ENCODE measurements at regions not wholly inside any gene's neighbourhood (a gene's known extent, or its start where the extent isn't known, plus 50 kb on each side); places are given as distances from the start of the nearest gene placed in this dataset.

- H3K27me3 Mint-ChIP-seq (ENCODE audit: low read depth): no peaks in the 10 kb centered on the region
- no peak overlapping the region for H3K27ac Mint-ChIP-seq
- H3K36me3 Mint-ChIP-seq (ENCODE audit: low read depth): peaks cover 22% of the 10 kb centered on the region
- no peak overlapping the region for H3K4me3 Mint-ChIP-seq
- H3K4me1 Mint-ChIP-seq (ENCODE audit: low read depth): no peaks in the 10 kb centered on the region
- no peaks in the 10 kb centered on the region for H3K9me3 Mint-ChIP-seq
Observed at GRCh38 chr5:94045839-94046782, 304.7 kb upstream of the POU5F2 start.

DNA sequence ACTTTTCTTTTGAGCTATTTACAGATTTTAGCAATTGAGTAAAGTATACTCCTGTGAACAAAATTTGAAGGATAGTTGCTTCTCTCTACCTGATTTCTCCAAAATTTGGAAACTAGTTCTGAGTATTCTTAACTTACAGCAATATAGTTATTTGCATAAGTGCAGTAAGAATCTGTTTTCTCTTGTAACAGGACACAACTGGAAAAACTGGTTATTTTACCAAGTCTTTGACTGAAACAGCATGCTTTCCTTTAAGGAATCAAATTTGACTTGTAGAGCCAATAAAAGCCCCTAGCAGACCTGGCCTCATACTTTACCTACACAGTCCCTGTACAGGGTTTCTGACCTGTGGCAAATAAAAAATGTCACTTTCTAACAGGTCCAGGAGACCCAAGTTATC, 301.9 kb upstream of the POU5F2 start:
- Mint-ChIP-seq H3K4me3 (no peak overlapping the region), H3K27me3 (ENCODE audit: low read depth) (no peaks in the 10 kb centered on the region), H3K9me3 (no peaks in the 10 kb centered on the region), H3K36me3 (ENCODE audit: low read depth) (peaks cover 19% of the 10 kb centered on the region), H3K27ac (no peak overlapping the region), H3K4me1 (ENCODE audit: low read depth) (no peaks in the 10 kb centered on the region)

- H3K9me3 Mint-ChIP-seq: no peaks in the 10 kb centered on the region
- no peaks in the 10 kb centered on the region for H3K27me3 Mint-ChIP-seq (ENCODE audit: low read depth)
- no peak overlapping the region for H3K27ac Mint-ChIP-seq
- H3K4me1 Mint-ChIP-seq (ENCODE audit: low read depth): no peaks in the 10 kb centered on the region
- H3K36me3 Mint-ChIP-seq (ENCODE audit: low read depth): peaks cover 15% of the 10 kb centered on the region
- H3K4me3 Mint-ChIP-seq: no peak overlapping the region
Observed at GRCh38 chr5:94040591-94041148, 299.3 kb upstream of the POU5F2 start.

GRCh38 chr5:94039101-94039500, 297.7 kb upstream of the POU5F2 start:
- H3K27ac Mint-ChIP-seq: no peak overlapping the region
- no peaks in the 10 kb centered on the region for H3K27me3 Mint-ChIP-seq (ENCODE audit: low read depth)
- H3K4me3 Mint-ChIP-seq: no peak overlapping the region
- no peaks in the 10 kb centered on the region for H3K9me3 Mint-ChIP-seq
- no peaks in the 10 kb centered on the region for H3K4me1 Mint-ChIP-seq (ENCODE audit: low read depth)
- peaks cover 10% of the 10 kb centered on the region for H3K36me3 Mint-ChIP-seq (ENCODE audit: low read depth)

DNA sequence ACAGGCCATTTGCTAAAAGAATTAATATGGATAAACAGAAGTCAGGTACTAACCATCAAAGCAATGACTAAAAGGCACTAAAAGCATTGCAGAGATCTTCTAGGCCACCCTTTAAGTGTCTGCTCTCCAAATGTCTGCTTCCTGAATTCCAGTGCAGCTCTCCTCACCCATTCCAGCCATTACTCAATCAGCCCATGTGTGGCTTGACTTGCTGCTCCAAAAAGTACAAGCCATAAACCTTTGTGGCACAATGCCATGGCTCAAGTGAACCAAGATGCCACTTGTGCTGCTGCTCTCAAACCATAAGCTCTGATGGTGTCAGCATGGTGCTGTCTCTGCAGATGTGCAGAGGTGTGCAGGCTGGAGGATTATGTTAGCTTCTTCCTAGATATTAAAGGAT, 290.2 kb upstream of the POU5F2 start:
- no peaks in the 10 kb centered on the region for H3K27me3 Mint-ChIP-seq (ENCODE audit: low read depth)
- no peak overlapping the region for H3K4me3 Mint-ChIP-seq
- H3K4me1 Mint-ChIP-seq (ENCODE audit: low read depth): no peaks in the 10 kb centered on the region
- H3K9me3 Mint-ChIP-seq: no peaks in the 10 kb centered on the region
- H3K36me3 Mint-ChIP-seq (ENCODE audit: low read depth): peaks cover 9% of the 10 kb centered on the region
- no peak overlapping the region for H3K27ac Mint-ChIP-seq

DNA sequence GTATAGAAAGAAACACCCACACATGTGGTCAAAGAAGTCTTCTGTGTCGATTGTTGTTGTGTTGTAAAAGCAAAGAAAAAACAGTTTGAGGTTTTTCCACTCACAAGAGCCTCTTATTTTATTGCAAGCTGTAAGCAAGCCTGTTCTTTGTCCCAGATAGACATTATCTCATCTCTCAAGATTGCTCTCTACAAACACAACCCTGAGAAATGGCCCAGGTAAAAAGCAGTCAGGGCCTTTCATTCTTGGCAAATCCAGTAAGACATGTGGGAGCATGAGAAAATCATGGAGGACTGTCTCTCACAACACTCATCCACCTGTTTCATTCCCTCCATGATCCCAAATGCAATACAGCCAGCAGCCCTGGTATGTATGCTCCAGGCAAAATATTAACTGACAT, 286.6 kb upstream of the POU5F2 start:
- Mint-ChIP-seq H3K27ac (no peak overlapping the region), H3K4me3 (no peak overlapping the region), H3K9me3 (no peaks in the 10 kb centered on the region), H3K4me1 (ENCODE audit: low read depth) (no peaks in the 10 kb centered on the region), H3K27me3 (ENCODE audit: low read depth) (no peaks in the 10 kb centered on the region), H3K36me3 (ENCODE audit: low read depth) (peaks cover 15% of the 10 kb centered on the region)

- H3K27ac Mint-ChIP-seq: no peak overlapping the region
- no peaks in the 10 kb centered on the region for H3K27me3 Mint-ChIP-seq (ENCODE audit: low read depth)
- H3K9me3 Mint-ChIP-seq: no peaks in the 10 kb centered on the region
- no peak overlapping the region for H3K4me3 Mint-ChIP-seq
- no peaks in the 10 kb centered on the region for H3K4me1 Mint-ChIP-seq (ENCODE audit: low read depth)
- H3K36me3 Mint-ChIP-seq (ENCODE audit: low read depth): peaks cover 12% of the 10 kb centered on the region
Observed at GRCh38 chr5:94027145-94027544, 285.7 kb upstream of the POU5F2 start.

DNA sequence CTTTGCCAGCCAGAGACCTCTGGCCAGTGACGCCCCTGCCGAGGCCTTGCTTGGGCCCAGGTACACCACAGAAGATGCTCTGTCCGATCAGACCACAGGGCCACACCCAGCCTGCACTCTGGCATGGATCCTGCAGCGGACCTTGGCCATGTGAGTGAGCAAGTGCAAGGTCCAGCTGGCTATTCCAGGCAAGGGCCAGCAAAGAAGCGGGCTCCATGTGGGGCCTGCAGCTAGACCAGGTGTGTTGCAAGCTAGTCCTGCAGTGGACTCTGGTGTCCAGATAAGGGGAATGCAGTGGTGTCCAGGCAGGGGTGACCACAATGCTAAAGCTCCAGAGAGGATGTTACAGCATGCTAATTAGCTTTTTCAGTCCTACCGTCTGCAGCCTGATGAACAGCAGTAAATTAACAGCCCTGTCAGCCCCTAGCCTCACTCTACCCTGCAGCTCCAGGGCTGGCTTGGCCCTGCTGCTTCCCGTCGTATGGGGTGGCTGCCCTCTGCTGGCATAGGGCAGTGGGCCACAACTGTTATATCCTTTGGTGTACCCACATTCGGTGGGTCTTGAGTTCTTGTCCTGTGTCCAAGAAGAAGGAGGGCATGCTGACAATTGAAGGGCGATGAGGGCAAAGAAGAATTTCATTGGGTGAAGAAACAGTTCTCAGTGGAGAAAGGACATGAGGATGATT, 284.5 kb upstream of the POU5F2 start:
- H3K36me3 Mint-ChIP-seq (ENCODE audit: low read depth): peaks cover 16% of the 10 kb centered on the region
- H3K27me3 Mint-ChIP-seq (ENCODE audit: low read depth): no peaks in the 10 kb centered on the region
- no peaks in the 10 kb centered on the region for H3K4me1 Mint-ChIP-seq (ENCODE audit: low read depth)
- H3K4me3 Mint-ChIP-seq: no peak overlapping the region
- H3K9me3 Mint-ChIP-seq: peaks cover 6% of the 10 kb centered on the region
- H3K27ac Mint-ChIP-seq: no peak overlapping the region

DNA sequence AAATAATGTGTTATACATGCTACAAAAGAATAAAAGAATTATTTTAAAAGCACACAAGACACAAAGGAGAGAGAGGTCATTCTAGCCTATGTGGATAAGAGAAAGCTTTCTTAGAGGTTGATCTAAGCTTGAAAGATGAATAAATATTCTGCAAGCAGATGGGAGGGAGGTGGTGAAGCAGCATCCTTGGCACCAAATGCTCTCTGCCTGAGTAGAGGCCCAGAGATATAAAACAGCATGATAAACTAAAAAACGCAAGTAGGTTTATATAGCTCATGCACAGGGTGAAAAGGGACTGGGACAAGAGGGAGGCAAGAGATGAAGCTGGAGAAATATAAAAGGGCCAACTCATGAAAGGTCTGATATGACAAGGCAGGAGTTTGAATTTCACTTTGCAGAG, 283.2 kb upstream of the POU5F2 start:
- Mint-ChIP-seq H3K9me3 (peaks cover 6% of the 10 kb centered on the region), H3K4me1 (ENCODE audit: low read depth) (no peaks in the 10 kb centered on the region), H3K36me3 (ENCODE audit: low read depth) (peaks cover 11% of the 10 kb centered on the region), H3K27me3 (ENCODE audit: low read depth) (no peaks in the 10 kb centered on the region), H3K27ac (no peak overlapping the region), H3K4me3 (no peak overlapping the region)

GRCh38 chr5:94024101-94024500, 282.7 kb upstream of the POU5F2 start:
- Mint-ChIP-seq H3K4me1 (ENCODE audit: low read depth) (no peaks in the 10 kb centered on the region), H3K4me3 (no peak overlapping the region), H3K27me3 (ENCODE audit: low read depth) (no peaks in the 10 kb centered on the region), H3K27ac (no peak overlapping the region), H3K9me3 (peaks cover 10% of the 10 kb centered on the region), H3K36me3 (ENCODE audit: low read depth) (peaks cover 10% of the 10 kb centered on the region)

DNA sequence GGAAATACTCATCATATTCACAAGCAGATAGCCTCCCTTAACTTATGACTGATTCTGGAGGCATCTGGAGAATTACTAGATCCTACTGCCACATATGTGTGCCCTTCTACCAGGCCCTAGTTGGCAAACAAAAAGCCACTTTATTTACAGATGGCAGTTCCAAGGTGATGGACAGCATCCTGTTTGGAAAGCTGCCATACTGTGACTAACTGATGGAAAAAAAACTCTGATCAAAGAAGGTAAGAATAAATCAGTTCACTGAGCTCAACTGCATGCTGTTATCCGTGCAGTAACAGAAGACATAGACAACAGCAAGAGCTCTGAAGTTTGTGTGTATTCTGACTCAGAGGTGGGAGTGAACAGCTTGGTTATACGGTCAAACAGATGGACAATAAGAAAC, 279.8 kb upstream of the POU5F2 start:
- Mint-ChIP-seq H3K4me3 (no peak overlapping the region), H3K36me3 (ENCODE audit: low read depth) (peaks cover 26% of the 10 kb centered on the region), H3K27ac (no peak overlapping the region), H3K27me3 (ENCODE audit: low read depth) (no peaks in the 10 kb centered on the region), H3K4me1 (ENCODE audit: low read depth) (no peaks in the 10 kb centered on the region), H3K9me3 (peaks cover 30% of the 10 kb centered on the region)

GRCh38 chr5:94017579-94017978, 276.2 kb upstream of the POU5F2 start:
- Mint-ChIP-seq H3K27me3 (ENCODE audit: low read depth) (no peaks in the 10 kb centered on the region), H3K36me3 (ENCODE audit: low read depth) (peaks cover 36% of the 10 kb centered on the region)

GRCh38 chr5:94010814-94011213, 269.4 kb upstream of the POU5F2 start:
- H3K4me3 Mint-ChIP-seq: no peak overlapping the region
- H3K9me3 Mint-ChIP-seq: peaks cover 31% of the 10 kb centered on the region
- H3K36me3 Mint-ChIP-seq (ENCODE audit: low read depth): peaks cover 23% of the 10 kb centered on the region

More at GRCh38 chr5:94017579-94017978, 276.2 kb upstream of the POU5F2 start:
- Mint-ChIP-seq H3K9me3 (peaks cover 54% of the 10 kb centered on the region), H3K27ac (no peak overlapping the region), H3K4me1 (ENCODE audit: low read depth) (no peaks in the 10 kb centered on the region), H3K4me3 (no peak overlapping the region)

DNA sequence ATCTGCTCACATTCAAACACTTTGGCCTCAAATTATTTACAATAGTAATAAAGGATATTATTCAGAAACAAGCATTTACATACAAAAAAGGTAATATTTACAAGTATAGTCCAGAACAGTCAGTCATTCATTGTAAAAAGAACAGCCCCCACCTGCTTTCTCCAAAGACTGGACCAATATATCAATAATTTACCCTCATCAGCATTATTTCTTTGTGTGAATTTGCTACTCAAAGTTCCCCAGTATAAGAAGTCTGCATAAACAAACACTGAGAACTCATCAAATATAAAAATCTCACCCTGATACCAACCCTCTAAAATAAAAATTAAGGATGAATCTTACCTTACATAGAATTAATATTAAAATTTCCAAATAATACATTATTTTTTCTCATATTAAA, 267.8 kb upstream of the POU5F2 start:
- H3K27me3 Mint-ChIP-seq (ENCODE audit: low read depth): no peaks in the 10 kb centered on the region
- peaks cover 13% of the 10 kb centered on the region for H3K36me3 Mint-ChIP-seq (ENCODE audit: low read depth)

More at GRCh38 chr5:94010814-94011213, 269.4 kb upstream of the POU5F2 start:
- no peaks in the 10 kb centered on the region for H3K4me1 Mint-ChIP-seq (ENCODE audit: low read depth)
- no peak overlapping the region for H3K27ac Mint-ChIP-seq
- H3K27me3 Mint-ChIP-seq (ENCODE audit: low read depth): no peaks in the 10 kb centered on the region

More for the DNA sequence above, 267.8 kb upstream of the POU5F2 start:
- H3K4me3 Mint-ChIP-seq: no peak overlapping the region
- H3K4me1 Mint-ChIP-seq (ENCODE audit: low read depth): no peaks in the 10 kb centered on the region
- peaks cover 14% of the 10 kb centered on the region for H3K9me3 Mint-ChIP-seq
- no peak overlapping the region for H3K27ac Mint-ChIP-seq
